Astrocyte (in vitro differentiated cells and primary cell): ENCODE measurements at regions not wholly inside any gene's neighbourhood (a gene's known extent, or its start where the extent isn't known, plus 50 kb on each side); places are given as distances from the start of the nearest gene placed in this dataset.

Source experiments
- EZH2 ChIP-seq: IDR thresholded peaks from 2 replicates; pipeline ENCODE4 v1.6.1; 2012; ENCODE audit warnings: mild to moderate bottlenecking, low read length, inconsistent platforms; ENCODE audit not compliant: insufficient read depth
- TF ChIP-seq, protein P1 (sequence below): IDR thresholded peaks from 2 replicates; pipeline ENCODE4 v1.5.1; 2011; ENCODE audit warnings: low read depth, mild to moderate bottlenecking, inconsistent platforms, low read length, moderate library complexity; ENCODE audit not compliant: insufficient read depth

GRCh38 chr5:93357686-93358085, 223.3 kb downstream of the NR2F1-AS1 start:
- TF ChIP-seq, protein P1, sequence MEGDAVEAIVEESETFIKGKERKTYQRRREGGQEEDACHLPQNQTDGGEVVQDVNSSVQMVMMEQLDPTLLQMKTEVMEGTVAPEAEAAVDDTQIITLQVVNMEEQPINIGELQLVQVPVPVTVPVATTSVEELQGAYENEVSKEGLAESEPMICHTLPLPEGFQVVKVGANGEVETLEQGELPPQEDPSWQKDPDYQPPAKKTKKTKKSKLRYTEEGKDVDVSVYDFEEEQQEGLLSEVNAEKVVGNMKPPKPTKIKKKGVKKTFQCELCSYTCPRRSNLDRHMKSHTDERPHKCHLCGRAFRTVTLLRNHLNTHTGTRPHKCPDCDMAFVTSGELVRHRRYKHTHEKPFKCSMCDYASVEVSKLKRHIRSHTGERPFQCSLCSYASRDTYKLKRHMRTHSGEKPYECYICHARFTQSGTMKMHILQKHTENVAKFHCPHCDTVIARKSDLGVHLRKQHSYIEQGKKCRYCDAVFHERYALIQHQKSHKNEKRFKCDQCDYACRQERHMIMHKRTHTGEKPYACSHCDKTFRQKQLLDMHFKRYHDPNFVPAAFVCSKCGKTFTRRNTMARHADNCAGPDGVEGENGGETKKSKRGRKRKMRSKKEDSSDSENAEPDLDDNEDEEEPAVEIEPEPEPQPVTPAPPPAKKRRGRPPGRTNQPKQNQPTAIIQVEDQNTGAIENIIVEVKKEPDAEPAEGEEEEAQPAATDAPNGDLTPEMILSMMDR: no peak
- no peak for TF ChIP-seq EZH2
